ENCODE measurements at regions not wholly inside any gene's neighbourhood (a gene's known extent, or its start where the extent isn't known, plus 50 kb on each side); places are given as distances from the start of the nearest gene placed in this dataset.

DNA sequence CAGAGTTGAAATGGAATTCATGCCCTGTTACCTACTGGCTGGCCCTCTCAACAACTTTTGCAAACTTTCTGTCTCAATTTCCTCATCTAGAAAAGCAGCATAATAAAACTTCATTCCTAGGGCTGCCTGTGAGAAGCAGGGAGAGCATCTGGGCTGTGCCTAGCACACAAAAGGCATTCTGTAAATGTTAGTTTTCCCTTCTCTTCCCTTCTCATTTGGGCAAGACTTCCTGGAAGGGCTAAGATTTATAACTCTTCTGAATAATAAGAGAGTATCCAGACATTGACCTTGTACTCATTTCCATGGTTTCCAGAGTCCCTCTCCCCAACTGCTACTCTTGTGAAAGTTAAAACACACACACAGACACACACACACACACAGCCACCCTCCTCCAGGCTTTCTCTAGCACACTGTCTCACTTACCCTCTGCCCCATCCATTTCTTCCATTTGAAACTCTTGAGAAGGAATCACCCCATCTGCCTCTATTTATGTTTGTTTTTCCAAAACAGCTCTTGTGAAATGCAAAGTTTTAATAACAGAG, 302.1 kb downstream of the SMAD2 start:
- Histone ChIP-seq H3K27ac (ENCODE audit: extremely low read length, insufficient read depth, low read length) (no peak overlapping the region), H3K79me2 (ENCODE audit: insufficient read depth, low read length) (no peaks in the 10 kb centered on the region), H3K4me2 (ENCODE audit: low read depth, low read length) (no peak overlapping the region), H3K9me3 (ENCODE audit: low read length) (no peaks in the 10 kb centered on the region), H3K36me3 (replicated peaks in 1 of 2; ENCODE audit: control insufficient read depth in 1 of 2, insufficient read depth in 2 of 2, low read length in 2 of 2) (no peaks in the 10 kb centered on the region), H3K9ac (ENCODE audit: insufficient read depth, low read depth, low read length) (no peak overlapping the region), H3K4me3 (replicated peaks in 1 of 3; ENCODE audit: insufficient read depth in 1 of 3, low read depth in 2 of 3, low read length in 3 of 3) (no peak overlapping the region), H4K20me1 (ENCODE audit: insufficient read depth, low read length) (no peaks in the 10 kb centered on the region), H3K27me3 (ENCODE audit: control insufficient read depth in 1 of 2, insufficient read depth in 2 of 2, low read length in 2 of 2) (no peaks in the 10 kb centered on the region), H3K4me1 (ENCODE audit: insufficient read depth, low read length) (no peaks in the 10 kb centered on the region), H2AFZ (ENCODE audit: low read length) (no peak overlapping the region)
- ATAC-seq (no peak), FAIRE-seq (no peak), DNase-seq (ENCODE audit: low spot score) (no peak)
- intact Hi-C loops (cut with micrococcal nuclease; ENCODE audit: unreplicated experiment) (no loop called here), in situ Hi-C loops (cut with HindIII; ENCODE audit: extremely low pct_ligation_motif_present, low pct_unique_long_range_greater_than_20kb) (no loop called here)
- BruUV-seq (replicated peaks), result no TSS peak
- POLR2A ChIA-PET, result no interaction called here
- TF ChIP-seq DR1 (CRISPR knock-in tag; IDR thresholded peaks at IDR 0.05), result no peak
- no peak for TF ChIP-seq ZNF331 (CRISPR knock-in tag; IDR thresholded peaks at IDR 0.05)
- no peak for TF ChIP-seq SNAPC4 (CRISPR knock-in tag; IDR thresholded peaks at IDR 0.05)
- TF ChIP-seq HNRNPUL1 (IDR thresholded peaks at IDR 0.05; ENCODE audit: low read depth, low read length), result no peak
- no peak for TF ChIP-seq BRD4 (CRISPR knock-in tag; IDR thresholded peaks at IDR 0.05)
- no peak for TF ChIP-seq SRF (IDR thresholded peaks at IDR 0.05; ENCODE audit: low read depth, low read length)
- no peak for TF ChIP-seq LCORL (IDR thresholded peaks at IDR 0.05)
- TF ChIP-seq LCORL (CRISPR knock-in tag; IDR thresholded peaks at IDR 0.05), result no peak
- no peak for TF ChIP-seq ZNF432 (CRISPR knock-in tag; IDR thresholded peaks at IDR 0.05; ENCODE audit: borderline replicate concordance)
- TF ChIP-seq ZNF12 (CRISPR knock-in tag; IDR thresholded peaks at IDR 0.05), result no peak
- TF ChIP-seq ZNF260 (CRISPR knock-in tag; IDR thresholded peaks at IDR 0.05; ENCODE audit: borderline replicate concordance, low read depth), result no peak
- TF ChIP-seq MAFK (conservative IDR thresholded peaks at IDR 0.05 in 1 of 2, IDR thresholded peaks at IDR 0.05 in 1 of 2; ENCODE audit: low read length in 2 of 2), result no peak
- no peak for TF ChIP-seq CSRNP1 (CRISPR knock-in tag; IDR thresholded peaks at IDR 0.05)
- CTCF ChIA-PET (ENCODE audit: low intra/inter-chr PET ratio, low total read pairs), result no interaction called here
